ENCODE measurements at regions not wholly inside any gene's neighbourhood (a gene's known extent, or its start where the extent isn't known, plus 50 kb on each side); places are given as distances from the start of the nearest gene placed in this dataset.

DNA sequence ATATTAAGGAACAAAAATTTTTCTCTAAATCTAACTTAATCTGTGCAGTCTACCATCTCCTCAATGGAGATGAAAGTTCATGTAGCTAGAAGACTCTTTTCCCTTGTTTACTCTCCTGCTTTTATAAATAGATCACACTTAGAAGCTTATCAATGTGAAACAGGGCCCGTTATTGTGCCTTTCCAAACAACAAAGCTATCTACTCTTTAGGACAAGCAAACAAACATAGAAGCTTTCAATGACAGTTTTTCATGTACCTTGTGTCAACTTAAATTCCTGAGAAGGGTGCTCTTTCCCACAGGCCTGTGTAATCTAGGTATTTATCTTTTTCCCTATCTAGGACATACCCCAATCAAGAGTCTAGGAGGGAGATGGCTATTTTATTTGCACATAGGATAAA lies 247.8 kb upstream of the CWC22 start:
- TF ChIP-seq, protein P1, sequence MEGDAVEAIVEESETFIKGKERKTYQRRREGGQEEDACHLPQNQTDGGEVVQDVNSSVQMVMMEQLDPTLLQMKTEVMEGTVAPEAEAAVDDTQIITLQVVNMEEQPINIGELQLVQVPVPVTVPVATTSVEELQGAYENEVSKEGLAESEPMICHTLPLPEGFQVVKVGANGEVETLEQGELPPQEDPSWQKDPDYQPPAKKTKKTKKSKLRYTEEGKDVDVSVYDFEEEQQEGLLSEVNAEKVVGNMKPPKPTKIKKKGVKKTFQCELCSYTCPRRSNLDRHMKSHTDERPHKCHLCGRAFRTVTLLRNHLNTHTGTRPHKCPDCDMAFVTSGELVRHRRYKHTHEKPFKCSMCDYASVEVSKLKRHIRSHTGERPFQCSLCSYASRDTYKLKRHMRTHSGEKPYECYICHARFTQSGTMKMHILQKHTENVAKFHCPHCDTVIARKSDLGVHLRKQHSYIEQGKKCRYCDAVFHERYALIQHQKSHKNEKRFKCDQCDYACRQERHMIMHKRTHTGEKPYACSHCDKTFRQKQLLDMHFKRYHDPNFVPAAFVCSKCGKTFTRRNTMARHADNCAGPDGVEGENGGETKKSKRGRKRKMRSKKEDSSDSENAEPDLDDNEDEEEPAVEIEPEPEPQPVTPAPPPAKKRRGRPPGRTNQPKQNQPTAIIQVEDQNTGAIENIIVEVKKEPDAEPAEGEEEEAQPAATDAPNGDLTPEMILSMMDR (IDR thresholded peaks at IDR 0.05 in 8 of 11, conservative IDR thresholded peaks at IDR 0.05 in 3 of 11), result no peak
- TF ChIP-seq POLR2AphosphoS5 (IDR thresholded peaks at IDR 0.05), result no peak
- TF ChIP-seq POLR2A (IDR thresholded peaks at IDR 0.05), result no peak

All from spleen (tissue), 7 donors.